HG03139 (cell line): ENCODE measurements at regions not wholly inside any gene's neighbourhood (a gene's known extent, or its start where the extent isn't known, plus 50 kb on each side); places are given as distances from the start of the nearest gene placed in this dataset.
"Not testable (repeated sequence)": the region's sequence is repeated elsewhere in the genome, so short reads cannot be mapped to it uniquely, and the experiment has no call there.

ENCODE experiments used
- ATAC-seq: cut with Tn5 transposase; IDR thresholded peaks from one replicate; pipeline ENCODE4 v1.9.1; 2021; ENCODE audit not compliant: unreplicated experiment

- ATAC-seq = no peak
Measured at GRCh38 chr15:70526221-70526973, 237.0 kb downstream of the UACA start.

GRCh38 chr15:70525551-70525950, 237.8 kb downstream of the UACA start:
- no peak for ATAC-seq

GRCh38 chr15:70524470-70524869, 238.9 kb downstream of the UACA start:
- no peak for ATAC-seq

- no peak for ATAC-seq
Measured at GRCh38 chr15:70523616-70524015, 239.7 kb downstream of the UACA start.

- no peak for ATAC-seq
Measured at GRCh38 chr15:70523192-70523591, 240.2 kb downstream of the UACA start.

GRCh38 chr15:70522323-70522966, 240.9 kb downstream of the UACA start:
- ATAC-seq = no peak

GRCh38 chr15:70521576-70522322, 241.6 kb downstream of the UACA start:
- ATAC-seq = no peak

GRCh38 chr15:70519616-70520015, 243.7 kb downstream of the UACA start:
- no peak for ATAC-seq

- no peak for ATAC-seq
Measured at GRCh38 chr15:70519004-70519365, 244.4 kb downstream of the UACA start.

- ATAC-seq = no peak
Measured at GRCh38 chr15:70518201-70519003, 245.0 kb downstream of the UACA start.

- ATAC-seq = no peak
Measured at GRCh38 chr15:70517194-70517590, 246.2 kb downstream of the UACA start.

GRCh38 chr15:70516408-70517193, 246.8 kb downstream of the UACA start:
- ATAC-seq = no peak

GRCh38 chr15:70514251-70514650, 249.1 kb downstream of the UACA start:
- no peak for ATAC-seq

GRCh38 chr15:70513819-70514218, 249.5 kb downstream of the UACA start:
- ATAC-seq = no peak

- ATAC-seq = peak; percentile 66
Measured at GRCh38 chr15:70512772-70513362, 250.5 kb downstream of the UACA start.

GRCh38 chr15:70511972-70512587, 251.3 kb downstream of the UACA start:
- ATAC-seq = not testable (repeated sequence)

GRCh38 chr15:70510433-70510832, 252.9 kb downstream of the UACA start:
- ATAC-seq = no peak

GRCh38 chr15:70509731-70510143, 253.6 kb downstream of the UACA start:
- ATAC-seq = no peak

GRCh38 chr15:70509282-70509662, 254.1 kb downstream of the UACA start:
- no peak for ATAC-seq
